ENCODE measurements at regions not wholly inside any gene's neighbourhood (a gene's known extent, or its start where the extent isn't known, plus 50 kb on each side); places are given as distances from the start of the nearest gene placed in this dataset.
"Not testable (repeated sequence)": the region's sequence is repeated elsewhere in the genome, so short reads cannot be mapped to it uniquely, and the experiment has no call there.

DNA sequence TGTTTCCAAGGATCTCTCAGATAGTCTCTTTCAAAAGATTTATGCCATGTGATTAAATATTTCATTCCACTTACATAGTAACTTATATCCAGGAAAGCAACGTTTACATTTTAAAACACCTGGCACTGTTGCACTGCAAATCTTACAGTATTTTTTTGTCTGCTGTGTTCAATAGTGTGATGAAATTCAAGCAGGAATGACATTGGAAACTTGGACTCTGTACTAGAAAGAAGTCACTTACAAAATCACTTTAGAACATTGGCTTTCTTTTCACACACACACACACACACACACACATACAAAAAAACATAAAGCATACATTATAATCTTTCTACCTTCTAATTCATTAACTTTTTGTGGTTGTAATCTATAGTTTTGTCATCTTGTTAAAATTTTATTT is 66.2 kb upstream of the USP15 start:
- no peak for DNase-seq (ENCODE audit: low read depth)
- TF ChIP-seq, protein P1, sequence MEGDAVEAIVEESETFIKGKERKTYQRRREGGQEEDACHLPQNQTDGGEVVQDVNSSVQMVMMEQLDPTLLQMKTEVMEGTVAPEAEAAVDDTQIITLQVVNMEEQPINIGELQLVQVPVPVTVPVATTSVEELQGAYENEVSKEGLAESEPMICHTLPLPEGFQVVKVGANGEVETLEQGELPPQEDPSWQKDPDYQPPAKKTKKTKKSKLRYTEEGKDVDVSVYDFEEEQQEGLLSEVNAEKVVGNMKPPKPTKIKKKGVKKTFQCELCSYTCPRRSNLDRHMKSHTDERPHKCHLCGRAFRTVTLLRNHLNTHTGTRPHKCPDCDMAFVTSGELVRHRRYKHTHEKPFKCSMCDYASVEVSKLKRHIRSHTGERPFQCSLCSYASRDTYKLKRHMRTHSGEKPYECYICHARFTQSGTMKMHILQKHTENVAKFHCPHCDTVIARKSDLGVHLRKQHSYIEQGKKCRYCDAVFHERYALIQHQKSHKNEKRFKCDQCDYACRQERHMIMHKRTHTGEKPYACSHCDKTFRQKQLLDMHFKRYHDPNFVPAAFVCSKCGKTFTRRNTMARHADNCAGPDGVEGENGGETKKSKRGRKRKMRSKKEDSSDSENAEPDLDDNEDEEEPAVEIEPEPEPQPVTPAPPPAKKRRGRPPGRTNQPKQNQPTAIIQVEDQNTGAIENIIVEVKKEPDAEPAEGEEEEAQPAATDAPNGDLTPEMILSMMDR (conservative IDR thresholded peaks at IDR 0.05; ENCODE audit: control insufficient read depth, insufficient read depth, low read depth, low read length), result no peak
- no peak overlapping the region for H3K4me3 ChIP-seq (ENCODE audit: control insufficient read depth, low read depth, low read length)

DNA sequence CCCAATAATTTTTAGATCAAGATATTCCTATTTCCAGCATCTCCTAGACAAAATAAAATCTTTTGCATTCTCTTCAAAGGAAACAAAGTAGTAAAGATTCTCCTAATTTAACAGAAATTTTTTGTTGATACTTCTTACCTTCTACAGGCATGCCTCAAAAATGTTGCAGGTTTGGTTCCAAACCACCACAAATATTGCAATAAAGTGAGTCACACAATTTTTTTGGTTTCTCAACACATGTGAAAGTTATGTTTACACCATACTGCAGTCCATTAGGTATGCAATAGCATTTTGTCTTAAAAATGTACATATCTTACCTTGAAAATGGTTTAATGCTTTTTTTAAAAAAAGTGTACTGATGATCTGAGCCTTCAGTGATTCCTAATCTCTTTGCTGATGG is 65.6 kb upstream of the USP15 start:
- TF ChIP-seq, protein P1 (conservative IDR thresholded peaks at IDR 0.05; ENCODE audit: control insufficient read depth, insufficient read depth, low read depth, low read length), result no peak

DNA sequence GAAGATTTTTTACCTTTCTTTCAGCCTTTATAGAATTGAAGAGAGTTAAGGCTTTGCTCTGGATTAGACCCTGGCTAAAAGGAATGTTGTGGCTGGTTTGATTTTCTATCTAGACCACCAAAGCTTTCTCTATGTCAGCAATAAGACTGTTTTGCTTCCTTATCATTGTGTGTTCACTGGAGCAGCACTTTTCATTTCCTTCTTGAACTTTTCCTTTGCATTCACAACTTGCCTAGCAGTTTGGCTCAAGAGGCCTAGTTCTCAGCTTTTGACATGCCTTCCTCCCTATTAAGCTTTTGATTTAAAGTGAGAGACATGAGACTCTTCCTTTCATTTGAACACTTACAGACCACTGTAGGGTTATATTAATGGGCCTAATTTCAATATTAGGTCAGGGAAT is 64.1 kb upstream of the USP15 start:
- no peak overlapping the region for H3K4me3 ChIP-seq (ENCODE audit: control insufficient read depth, low read depth, low read length)
- TF ChIP-seq, protein P1 (conservative IDR thresholded peaks at IDR 0.05; ENCODE audit: control insufficient read depth, insufficient read depth, low read depth, low read length), result no peak
- no peak for DNase-seq (ENCODE audit: low read depth)

More for the DNA sequence above, 65.6 kb upstream of the USP15 start:
- H3K4me3 ChIP-seq (ENCODE audit: control insufficient read depth, low read depth, low read length), result no peak overlapping the region
- peak; percentile 58 for DNase-seq (ENCODE audit: low read depth)

DNA sequence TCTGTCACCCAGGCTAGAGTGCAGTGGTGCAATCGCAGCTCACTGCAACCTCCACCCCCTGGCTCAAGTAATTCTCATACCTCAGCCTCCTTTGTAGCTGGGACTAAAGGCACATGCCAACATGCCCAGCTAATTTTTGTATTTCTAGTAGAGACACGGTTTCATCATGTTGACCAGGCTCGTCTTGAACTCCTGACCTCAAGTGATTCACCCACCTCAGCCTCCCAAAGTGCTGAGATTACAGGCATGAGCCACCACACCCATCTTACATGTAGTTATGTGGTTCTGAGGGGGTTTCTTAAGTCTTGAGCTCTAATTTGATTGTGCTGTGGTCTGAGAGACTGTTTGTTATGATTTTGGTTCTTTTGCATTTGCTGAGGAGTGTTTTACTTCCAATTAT is 57.3 kb upstream of the USP15 start:
- not testable (repeated sequence) for H3K4me3 ChIP-seq (ENCODE audit: control insufficient read depth, low read depth, low read length); DNase-seq (ENCODE audit: low read depth)

DNA sequence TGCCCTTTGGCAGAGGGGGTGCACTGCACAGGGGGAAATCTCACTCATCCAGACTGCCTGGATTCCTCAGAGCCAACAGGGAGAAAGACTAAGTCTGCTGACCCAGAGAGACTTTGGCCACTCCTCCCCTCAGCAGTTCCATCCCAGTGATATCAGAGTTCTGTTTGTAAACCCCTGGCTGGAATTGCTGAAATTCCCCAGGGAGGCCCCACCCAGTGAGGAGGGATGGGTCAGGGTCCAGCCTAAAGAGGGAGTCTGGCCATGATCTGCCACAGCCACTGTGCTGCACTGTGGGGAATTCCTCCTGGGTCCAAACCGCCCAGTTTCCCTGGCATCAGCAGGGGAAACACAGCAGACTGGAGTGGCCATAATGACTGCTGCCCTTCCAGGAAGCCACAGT is 54.9 kb upstream of the USP15 start:
- TF ChIP-seq, protein P1 (conservative IDR thresholded peaks at IDR 0.05; ENCODE audit: control insufficient read depth, insufficient read depth, low read depth, low read length), result no peak
- H3K4me3 ChIP-seq (ENCODE audit: control insufficient read depth, low read depth, low read length), result no peak overlapping the region
- DNase-seq (ENCODE audit: low read depth), result no peak

DNA sequence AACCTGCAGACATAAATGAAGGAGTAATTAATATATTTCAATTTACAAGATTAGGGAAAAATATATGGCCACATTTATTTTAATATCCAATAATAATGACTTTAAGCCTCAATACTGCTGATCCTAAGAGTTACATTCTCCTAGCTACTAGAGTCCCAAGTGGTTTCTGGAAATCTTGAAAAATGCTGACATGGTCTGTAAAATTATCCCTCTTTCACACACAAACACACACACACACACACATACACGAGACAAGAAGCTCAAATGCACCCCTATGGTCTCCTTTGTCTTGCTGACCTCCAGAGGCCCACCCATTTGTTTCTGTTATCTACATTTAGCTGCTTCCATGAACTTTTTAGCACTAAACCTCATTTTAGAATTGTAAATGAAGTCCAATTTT is 53.0 kb upstream of the USP15 start:
- TF ChIP-seq, protein P1 (conservative IDR thresholded peaks at IDR 0.05; ENCODE audit: control insufficient read depth, insufficient read depth, low read depth, low read length), result no peak
- H3K4me3 ChIP-seq (ENCODE audit: control insufficient read depth, low read depth, low read length), result no peak overlapping the region
- no peak for DNase-seq (ENCODE audit: low read depth)

Measured in fibroblast of mammary gland (primary cell).